GM18505 (cell line): ENCODE measurements at regions not wholly inside any gene's neighbourhood (a gene's known extent, or its start where the extent isn't known, plus 50 kb on each side); places are given as distances from the start of the nearest gene placed in this dataset.

ENCODE experiments used
- ATAC-seq: cut with Tn5 transposase; IDR thresholded peaks from one replicate; pipeline ENCODE4 v1.9.1; 2021; ENCODE audit not compliant: unreplicated experiment
- POLR2A ChIP-seq: IDR thresholded peaks from 4 replicates; pipeline ENCODE4 v1.6.1; 2011; ENCODE audit warnings: borderline replicate concordance; ENCODE audit not compliant: insufficient read depth, insufficient read length; ENCODE audit errors: extremely low read depth

GRCh38 chrX:94041881-94042280 lies 367.9 kb downstream of the FAM133A start:
- no peak for ATAC-seq

DNA sequence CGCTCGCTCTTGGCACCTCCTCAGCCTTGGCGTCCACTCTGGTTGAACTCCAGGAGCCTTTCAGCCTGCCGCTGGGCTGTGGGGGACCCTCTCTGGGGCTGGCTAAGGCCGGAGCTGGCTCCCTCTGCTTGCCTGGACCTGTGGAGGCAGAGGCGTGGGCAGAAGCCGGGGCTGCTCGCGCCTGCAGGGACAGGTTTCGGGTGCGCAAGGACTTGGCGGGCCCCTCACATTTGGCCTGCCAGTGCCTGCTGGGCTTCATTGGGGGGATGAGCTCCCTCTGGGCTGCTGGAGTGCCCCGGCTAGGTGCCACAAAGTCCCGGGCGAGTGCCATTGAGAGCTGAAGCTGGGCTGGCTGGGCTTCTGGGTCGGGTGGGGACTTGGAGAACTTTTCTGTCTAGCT lies 371.7 kb downstream of the FAM133A start:
- TF ChIP-seq POLR2A, result no peak
- ATAC-seq, result no peak

More at GRCh38 chrX:94041881-94042280, 367.9 kb downstream of the FAM133A start:
- TF ChIP-seq POLR2A, result no peak

GRCh38 chrX:94051926-94052325 lies 377.9 kb downstream of the FAM133A start:
- no peak for TF ChIP-seq POLR2A
- ATAC-seq, result no peak

DNA sequence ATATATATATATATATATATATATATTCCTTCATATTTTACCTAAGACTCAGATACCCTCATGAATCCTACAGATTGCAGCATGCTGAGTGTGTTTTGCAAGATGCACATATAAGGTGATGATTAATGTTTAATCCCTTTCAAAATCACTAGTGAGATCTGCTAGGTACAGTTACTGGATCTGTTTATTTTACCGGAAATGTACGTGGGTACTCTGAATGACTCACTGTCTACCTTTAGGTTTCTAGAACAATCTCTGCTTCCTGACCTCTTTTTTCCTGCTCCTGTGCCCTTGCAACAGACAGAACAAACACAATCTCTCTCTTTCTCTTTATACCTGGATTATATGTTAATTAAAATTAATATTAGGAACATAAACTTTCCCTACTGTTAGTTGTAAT lies 379.6 kb downstream of the FAM133A start:
- no peak for TF ChIP-seq POLR2A

GRCh38 chrX:94057385-94057784 lies 383.4 kb downstream of the FAM133A start:
- no peak for ATAC-seq
- no peak for TF ChIP-seq POLR2A

More for the DNA sequence above, 379.6 kb downstream of the FAM133A start:
- ATAC-seq, result no peak

- no peak for ATAC-seq
- no peak for TF ChIP-seq POLR2A
Observed at GRCh38 chrX:94058728-94059382, 384.8 kb downstream of the FAM133A start.

- no peak for TF ChIP-seq POLR2A
- no peak for ATAC-seq
Observed at GRCh38 chrX:94065091-94065490, 391.1 kb downstream of the FAM133A start.

DNA sequence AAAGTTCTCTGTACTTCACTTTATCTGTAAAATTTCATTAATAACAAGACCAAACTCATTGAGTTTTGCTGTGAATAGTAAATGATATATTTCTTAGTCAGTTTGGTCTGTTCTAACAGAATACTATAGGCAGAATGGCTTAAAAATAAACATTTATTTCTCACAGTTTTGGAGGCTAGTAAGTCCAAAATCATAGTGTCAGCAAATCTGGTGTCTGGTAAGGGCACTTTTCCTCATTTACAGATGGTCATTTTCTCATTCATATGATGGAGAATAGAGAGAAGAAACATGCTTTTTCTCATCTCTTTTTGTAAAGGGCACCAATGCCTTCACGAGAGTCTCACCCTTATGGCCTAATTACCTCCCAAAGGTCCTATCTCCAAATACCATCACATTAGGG lies 415.1 kb downstream of the FAM133A start:
- no peak for TF ChIP-seq POLR2A
- ATAC-seq, result no peak

GRCh38 chrX:94097868-94098267 lies 423.9 kb downstream of the FAM133A start:
- ATAC-seq, result no peak
- no peak for TF ChIP-seq POLR2A

DNA sequence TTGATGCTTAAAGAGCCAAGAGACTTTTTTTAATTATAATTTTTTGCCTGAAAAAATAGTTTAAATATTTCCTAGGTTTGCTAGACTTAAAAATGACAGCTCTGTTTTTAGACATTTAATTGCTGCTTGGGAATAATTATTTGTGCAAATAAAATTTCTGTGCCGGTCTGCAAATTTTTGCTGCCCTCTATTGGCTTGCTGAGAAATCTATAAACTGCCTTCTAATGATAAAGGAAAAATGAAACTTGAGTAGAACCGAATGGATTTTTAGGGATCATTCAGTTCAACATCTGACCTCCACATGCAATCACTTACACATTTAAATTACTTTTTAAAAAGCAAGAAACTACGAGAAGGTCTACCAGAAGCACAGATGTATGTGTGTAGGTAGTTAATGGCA lies 434.0 kb downstream of the FAM133A start:
- no peak for ATAC-seq
- TF ChIP-seq POLR2A, result no peak

GRCh38 chrX:94114362-94114761 lies 440.4 kb downstream of the FAM133A start:
- no peak for TF ChIP-seq POLR2A

GRCh38 chrX:94121799-94122198 lies 447.8 kb downstream of the FAM133A start:
- TF ChIP-seq POLR2A, result no peak
- ATAC-seq, result no peak

More at GRCh38 chrX:94114362-94114761, 440.4 kb downstream of the FAM133A start:
- ATAC-seq, result no peak

- no peak for ATAC-seq
Observed at GRCh38 chrX:94123062-94123461, 449.1 kb downstream of the FAM133A start.

DNA sequence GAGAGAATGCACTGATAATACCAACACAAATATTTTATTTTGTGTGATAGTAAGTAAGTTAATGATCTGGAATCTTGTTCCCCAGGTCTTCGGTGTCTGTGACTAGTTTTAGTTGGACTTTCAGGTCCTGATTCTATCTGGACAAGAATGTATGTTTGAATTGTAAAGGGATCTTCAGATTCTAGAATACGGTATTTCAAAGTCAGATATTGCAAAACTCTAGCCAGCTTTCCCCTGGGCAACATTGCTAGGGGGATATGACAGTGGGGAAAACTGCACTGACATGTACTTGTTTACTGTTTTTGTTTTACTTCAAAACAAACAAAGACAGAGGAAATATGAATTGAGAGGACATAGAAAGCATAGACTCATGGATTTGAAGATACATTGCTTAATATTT lies 489.0 kb downstream of the FAM133A start:
- ATAC-seq, result no peak
- TF ChIP-seq POLR2A, result no peak

More at GRCh38 chrX:94123062-94123461, 449.1 kb downstream of the FAM133A start:
- TF ChIP-seq POLR2A, result no peak

- no peak for TF ChIP-seq POLR2A
- ATAC-seq, result no peak
Observed at GRCh38 chrX:94178145-94178788, 504.3 kb downstream of the FAM133A start.

DNA sequence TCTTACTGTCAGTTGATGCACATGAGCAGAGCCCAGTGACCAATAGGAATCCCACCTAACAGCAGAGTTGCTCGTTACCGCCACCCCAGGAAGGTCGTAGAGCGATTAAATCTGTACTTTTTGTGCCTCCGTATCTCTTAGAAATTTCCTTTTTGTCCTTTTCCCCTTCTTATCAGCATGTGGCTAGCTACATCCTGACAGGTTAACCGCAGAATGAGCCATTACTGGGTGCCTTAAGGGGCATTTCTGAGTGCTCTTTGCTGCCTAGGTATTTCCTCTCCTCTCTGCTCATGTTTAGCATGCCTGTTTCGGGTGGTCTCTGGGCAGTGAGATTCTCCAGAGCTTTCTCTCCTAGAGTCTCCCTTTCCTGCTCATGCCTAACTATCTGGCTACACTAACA lies 530.5 kb downstream of the FAM133A start:
- TF ChIP-seq POLR2A, result no peak

More for the DNA sequence above, 530.5 kb downstream of the FAM133A start:
- ATAC-seq, result no peak
